Amygdala (tissue), 56 donors: ENCODE measurements at regions not wholly inside any gene's neighbourhood (a gene's known extent, or its start where the extent isn't known, plus 50 kb on each side); places are given as distances from the start of the nearest gene placed in this dataset.

Source experiments
- DNase-seq, 56 donors: peaks; one replicate each; lab custom pipeline; 2025; lab: John Stamatoyannopoulos, UW

DNA sequence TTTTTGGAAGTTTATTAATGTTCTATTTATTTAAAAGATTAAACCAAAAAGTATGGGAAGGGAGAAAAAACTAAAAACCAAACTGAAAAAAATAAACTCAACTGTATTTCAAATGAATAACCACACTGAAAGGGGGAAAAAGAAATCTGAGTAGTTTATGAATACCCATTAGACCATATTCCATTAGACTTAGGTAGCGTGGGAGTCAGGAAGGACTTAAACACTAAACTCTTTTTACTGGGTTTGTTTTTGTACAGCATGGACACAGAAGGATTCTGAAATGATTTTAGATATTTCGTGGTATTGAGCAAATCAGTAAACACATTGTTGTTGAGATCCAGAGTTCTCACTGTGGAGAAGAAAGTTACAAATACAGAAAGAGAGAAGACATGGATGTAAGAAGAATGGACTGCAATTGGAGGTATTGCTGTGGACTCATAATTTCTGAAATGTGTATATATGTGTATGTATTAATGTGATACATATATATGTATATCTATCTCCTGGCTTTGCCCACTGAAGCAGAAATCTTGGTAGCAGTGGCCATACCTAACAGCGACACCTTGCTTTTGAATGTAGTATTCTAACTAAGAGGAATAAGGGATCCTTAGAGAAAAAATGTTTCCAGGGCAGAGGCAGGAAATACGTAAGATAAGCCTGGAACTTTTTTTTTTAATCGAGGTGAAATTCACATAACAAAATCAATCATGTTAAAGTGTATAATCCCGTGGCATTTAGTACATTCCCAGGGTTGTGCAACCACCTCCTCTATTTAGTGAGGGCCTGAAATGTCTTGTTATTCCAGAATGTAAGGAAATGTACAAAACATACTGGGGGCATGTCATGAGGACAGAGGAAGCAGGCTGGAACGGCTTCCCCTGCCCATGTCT is 228.8 kb downstream of the SMARCA2 start:
- DNase-seq: no peak

GRCh38 chr9:2247340-2247739 is 232.2 kb downstream of the SMARCA2 start:
- DNase-seq: no peak

DNA sequence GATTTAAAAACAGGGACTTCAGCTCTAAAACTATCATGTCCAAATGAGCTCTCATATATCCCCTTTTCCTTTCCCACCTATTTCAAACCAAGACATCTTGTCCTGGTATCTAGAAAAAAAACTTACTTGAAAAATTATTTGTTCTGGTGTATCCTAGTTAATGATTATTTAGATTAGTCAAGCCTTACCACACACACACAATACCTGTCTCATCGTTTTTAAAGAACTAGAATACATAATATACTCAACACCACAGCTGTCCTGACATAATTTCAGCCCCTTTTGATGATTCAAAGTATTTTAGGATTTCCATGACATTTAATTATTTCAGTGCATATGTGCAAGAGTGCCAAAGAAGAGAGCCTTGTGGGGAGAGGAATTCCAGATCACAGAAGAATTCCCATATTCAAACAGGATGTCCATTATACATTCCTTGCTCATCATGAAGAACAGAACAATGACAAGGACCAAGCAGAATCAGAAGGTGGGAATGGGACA is 233.7 kb downstream of the SMARCA2 start:
- DNase-seq: no peak

- no peak for DNase-seq
Measured at GRCh38 chr9:2253636-2254580, 238.8 kb downstream of the SMARCA2 start.

DNA sequence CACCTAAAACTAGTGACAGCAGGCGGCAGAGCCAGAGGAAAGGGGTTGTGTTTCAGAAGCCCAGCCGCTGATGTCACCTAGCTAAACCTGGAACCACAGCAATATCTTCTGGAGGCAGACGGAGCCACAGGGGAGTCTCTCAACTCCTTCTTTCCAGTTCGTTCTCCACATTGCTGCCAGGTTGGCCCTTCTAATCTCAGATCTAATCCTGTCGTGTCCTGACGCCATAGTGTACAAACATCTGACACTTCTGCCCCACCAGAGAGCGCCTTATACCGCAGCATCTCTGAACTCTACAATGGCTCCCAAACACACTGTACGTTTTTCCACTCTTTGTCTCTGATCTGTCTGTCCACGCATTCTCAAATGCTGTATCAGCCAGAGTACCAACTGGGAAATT is 240.0 kb downstream of the SMARCA2 start:
- no peak for DNase-seq

DNA sequence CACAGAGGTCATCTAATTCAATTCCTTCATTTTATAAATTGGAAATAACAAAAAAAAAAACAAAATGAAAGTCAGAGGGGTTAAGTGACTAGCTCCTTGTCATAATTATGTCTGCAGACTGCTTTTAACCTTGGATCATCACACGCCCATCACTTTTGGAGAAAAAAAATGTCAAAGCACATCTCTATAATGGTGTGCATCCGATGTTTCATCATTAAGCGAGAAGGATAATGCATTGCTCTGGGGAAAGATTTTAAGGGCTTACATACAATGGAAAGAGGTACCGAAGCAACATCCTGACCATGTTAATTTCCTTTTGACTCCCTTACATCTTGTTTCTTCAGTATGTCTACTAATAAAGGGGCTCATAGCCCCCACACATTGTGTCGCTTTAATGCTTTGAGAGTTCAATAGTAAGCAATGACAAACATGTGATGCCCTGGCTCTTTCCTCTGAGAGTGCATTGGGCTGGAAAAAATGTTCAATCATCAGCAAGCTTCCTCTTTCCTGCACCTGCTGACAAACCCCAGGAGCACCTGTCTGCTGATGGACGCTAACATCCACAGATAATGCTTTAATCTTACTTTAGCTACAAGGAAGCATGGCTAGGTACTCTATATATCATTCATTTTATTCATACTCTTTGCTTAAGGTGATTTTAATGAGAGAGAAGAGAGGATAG is 242.2 kb downstream of the SMARCA2 start:
- DNase-seq: no peak

- peak in 5 of 56 donors; percentile 2 to 53 (median 27) for DNase-seq
Measured at GRCh38 chr9:2260417-2261306, 245.5 kb downstream of the SMARCA2 start.

DNA sequence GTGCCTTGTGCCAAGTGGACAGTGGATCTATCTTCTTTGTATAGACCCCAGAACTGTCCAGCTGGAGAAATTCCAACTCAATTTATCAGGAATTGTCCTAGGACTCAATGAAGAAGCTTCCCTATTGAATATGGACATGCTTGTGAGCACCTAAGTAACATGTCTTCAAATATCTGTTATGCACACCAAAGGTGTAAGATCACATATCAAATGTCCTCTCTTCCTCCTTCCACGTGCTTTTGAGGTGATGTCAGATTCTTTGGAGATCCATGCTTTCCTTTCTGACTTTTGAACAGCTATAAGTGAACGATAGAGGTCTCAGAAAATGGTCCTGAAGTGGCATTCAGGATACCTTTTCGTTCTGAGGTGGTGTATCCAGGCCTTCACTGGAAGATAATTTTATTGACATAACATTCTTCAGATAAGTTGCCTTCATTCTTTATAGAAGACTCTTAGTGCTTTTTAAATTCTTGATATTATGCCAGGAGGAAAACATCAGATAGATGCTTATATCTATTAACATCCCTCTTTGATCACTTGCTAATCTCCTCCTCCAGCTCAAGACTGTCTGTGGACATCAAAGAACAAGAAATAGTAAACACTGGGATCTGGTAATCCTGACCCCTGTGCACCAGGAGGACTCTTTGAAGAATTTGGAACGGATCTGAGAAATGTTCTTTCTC is 246.4 kb downstream of the SMARCA2 start:
- DNase-seq: no peak

GRCh38 chr9:2262386-2263071 is 247.4 kb downstream of the SMARCA2 start:
- no peak for DNase-seq

GRCh38 chr9:2263111-2263510 is 248.0 kb downstream of the SMARCA2 start:
- no peak for DNase-seq

DNA sequence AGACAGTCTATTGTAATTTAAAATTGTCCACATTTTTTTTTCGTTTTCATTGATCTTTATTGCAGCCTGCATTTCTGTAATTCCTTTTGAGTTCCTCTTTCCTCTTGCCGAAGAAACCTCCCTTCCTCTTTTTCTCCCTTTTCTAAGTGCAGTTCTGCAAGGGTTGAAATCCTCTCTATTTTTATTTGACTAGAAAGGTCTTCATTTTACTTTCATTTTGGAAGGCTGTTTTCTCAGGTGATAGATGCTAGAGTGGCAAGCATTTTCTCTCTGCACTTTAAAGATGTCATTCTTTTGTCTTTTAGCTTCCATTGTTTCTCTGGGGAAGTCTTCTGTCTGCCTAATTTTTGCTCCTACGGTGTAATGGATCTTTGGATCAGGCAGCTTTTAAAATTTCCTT is 248.5 kb downstream of the SMARCA2 start:
- no peak for DNase-seq

GRCh38 chr9:2264081-2264480 is 248.9 kb downstream of the SMARCA2 start:
- no peak for DNase-seq

GRCh38 chr9:2267181-2267745 is 252.1 kb downstream of the SMARCA2 start:
- DNase-seq: no peak

DNA sequence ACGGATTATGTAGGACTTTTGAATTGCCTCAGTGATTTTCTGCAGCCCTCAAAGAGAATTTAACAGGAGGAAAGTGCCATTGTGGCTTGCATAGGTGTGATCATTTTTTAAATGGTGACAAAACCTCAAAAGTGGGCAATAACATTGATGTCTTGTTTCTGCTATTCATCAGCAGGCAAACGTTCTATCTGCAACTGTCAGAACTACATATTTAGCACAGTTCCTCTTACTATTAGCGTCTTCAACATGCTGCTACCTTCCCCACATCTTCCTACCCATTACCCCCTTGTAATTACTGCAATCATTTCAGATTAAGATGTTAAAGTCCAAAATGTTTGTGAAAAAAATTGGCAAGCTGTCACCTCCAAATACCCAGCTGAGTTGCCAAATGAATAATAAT is 254.6 kb downstream of the SMARCA2 start:
- no peak for DNase-seq

DNA sequence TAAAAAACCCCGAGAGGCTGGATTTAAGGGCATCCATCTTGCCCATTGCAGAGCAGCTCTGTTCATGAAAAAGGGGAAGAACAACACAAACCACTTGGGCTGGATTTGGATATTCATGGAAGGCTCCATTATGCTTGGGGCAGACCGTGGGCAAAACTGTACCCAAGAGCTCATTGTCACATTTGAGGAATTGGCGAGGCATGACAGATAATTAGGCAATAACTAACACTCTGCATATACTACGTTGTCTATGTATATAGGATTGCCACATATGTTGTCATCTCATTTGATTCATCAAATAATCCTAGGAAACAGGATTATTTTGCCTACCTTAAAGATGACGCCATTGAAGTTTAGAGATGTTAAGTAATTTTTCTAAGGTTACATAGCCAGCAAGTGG is 255.4 kb downstream of the SMARCA2 start:
- DNase-seq: no peak

- peak in 6 of 56 donors; percentile 4 to 30 (median 8) for DNase-seq
Measured at GRCh38 chr9:2271426-2271825, 256.3 kb downstream of the SMARCA2 start.

DNA sequence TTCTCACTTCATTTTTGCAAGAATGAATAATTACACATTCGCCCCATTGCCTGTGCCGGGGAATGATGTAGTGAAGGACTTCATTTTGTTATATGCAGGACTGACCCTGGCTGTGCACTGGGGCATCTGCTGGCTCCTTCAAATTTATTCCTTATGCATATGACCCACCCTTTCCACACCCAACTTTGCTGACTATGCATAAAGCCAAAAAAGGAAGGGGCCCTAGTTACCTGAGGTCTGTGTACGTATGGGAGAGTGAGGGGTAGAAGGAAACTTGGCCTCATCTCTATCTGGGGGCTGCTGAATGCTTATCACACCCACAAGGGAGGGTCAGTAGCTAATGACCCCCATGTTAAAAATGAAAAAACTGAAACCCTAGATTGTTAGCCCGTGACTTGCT is 259.6 kb downstream of the SMARCA2 start:
- DNase-seq: no peak

DNA sequence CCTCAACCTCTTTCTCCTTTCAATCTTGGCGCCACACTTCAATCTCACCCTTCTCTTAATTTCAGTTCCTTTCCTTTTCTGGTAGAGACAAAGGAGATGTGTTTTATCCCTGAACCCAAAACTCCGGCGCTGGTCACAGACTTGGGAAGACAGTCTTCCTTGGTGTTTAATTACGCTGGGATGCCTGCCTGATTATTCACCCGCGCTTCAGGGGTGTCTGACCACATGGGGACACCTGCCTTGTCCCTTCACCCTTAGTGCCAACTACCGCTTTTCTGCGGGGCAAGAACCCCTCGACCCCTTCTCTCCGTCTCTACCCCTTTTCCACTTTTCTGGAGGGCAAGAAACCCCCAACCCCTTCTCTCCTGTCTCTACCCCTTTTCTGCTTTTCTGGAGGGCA is 261.1 kb downstream of the SMARCA2 start:
- DNase-seq: no peak
